H1 (cell line): ENCODE measurements at regions not wholly inside any gene's neighbourhood (a gene's known extent, or its start where the extent isn't known, plus 50 kb on each side); places are given as distances from the start of the nearest gene placed in this dataset.

Source experiments
- CTCF ChIA-PET: fragments of 300-600 bp; sonication (Branson Sonifier 250); formaldehyde crosslinking; loops from one replicate; lab custom pipeline; 2021; ENCODE audit not compliant: partially characterized antibody; lab: Charles Lee
- POLR2A ChIA-PET: fragments of 300-600 bp; sonication (Branson Sonifier 250); formaldehyde crosslinking; loops from one replicate; lab custom pipeline; 2021; ENCODE audit warnings: inconsistent platforms; ENCODE audit not compliant: partially characterized antibody; lab: Charles Lee
- DNase-seq, 2 experiments: peaks; one replicate each; pipeline versions ENCODE4 v3.0.0 to v3.0.0-alpha.2; 2010 to 2022; ENCODE audit warnings: low spot score in 2 of 2, low read depth in 1 of 2, mixed read lengths in 1 of 2
- FAIRE-seq: peaks from 2 replicates; lab custom pipeline; 2011; peaks lifted over from hg19 to GRCh38; lab: Jason Lieb, UNC
- H2AFZ ChIP-seq: 2 replicates; pipeline ENCODE4 v1.8.1; 2012; ENCODE audit warnings: low read length, inconsistent platforms
- H2AK5ac ChIP-seq: 2 replicates; pipeline ENCODE4 v1.6.1; 2013; ENCODE audit warnings: low read depth, low read length
- H2BK120ac ChIP-seq: replicated peaks from 2 replicates; pipeline ENCODE3; 2013; ENCODE audit warnings: low read depth, low read length, inconsistent platforms
- H2BK12ac ChIP-seq: 2 replicates; pipeline ENCODE4 v1.6.1; 2013; ENCODE audit warnings: low read depth, low read length
- H2BK15ac ChIP-seq: 2 replicates; pipeline ENCODE4 v1.6.1; 2013; ENCODE audit warnings: low read length
- H2BK20ac ChIP-seq: 2 replicates; pipeline ENCODE4 v1.6.1; 2013; ENCODE audit warnings: low read length
- H2BK5ac ChIP-seq: 2 replicates; pipeline ENCODE4 v1.6.1; 2013; ENCODE audit warnings: low read depth, low read length
- H3K14ac ChIP-seq: 2 replicates; pipeline ENCODE4 v1.6.1; 2013; ENCODE audit warnings: inconsistent platforms; ENCODE audit not compliant: insufficient read length
- H3K18ac ChIP-seq: 2 replicates; pipeline ENCODE4 v1.6.1; 2013; ENCODE audit warnings: low read length; ENCODE audit errors: extremely low read depth
- H3K23ac ChIP-seq: 2 replicates; pipeline ENCODE4 v1.6.1; 2013; ENCODE audit warnings: inconsistent platforms; ENCODE audit not compliant: insufficient read length
- H3K23me2 ChIP-seq: 2 replicates; pipeline ENCODE4 v1.6.1; 2013; ENCODE audit warnings: low read depth, low read length
- H3K27ac ChIP-seq: 2 replicates; pipeline ENCODE4 v1.6.1; 2011; ENCODE audit warnings: low read depth, low read length, inconsistent platforms
- H3K27me3 ChIP-seq, 4 experiments: replicated peaks in 1 of 4; 1 replicate in 1 of 4; 2 replicates in 3 of 4; pipeline versions ENCODE4 v1.6.1 to v1.8.1; 2011 to 2013; ENCODE audit warnings: low read length in 3 of 4, mild to moderate bottlenecking in 3 of 4, inconsistent platforms in 2 of 4, mixed read lengths in 2 of 4, moderate library complexity in 1 of 4; ENCODE audit not compliant: control insufficient read depth in 3 of 4, insufficient read depth in 3 of 4; ENCODE audit errors: extremely low read depth in 1 of 4
- H3K36me3 ChIP-seq, 4 experiments: 2 replicates each; pipeline versions ENCODE4 v1.6.1 to v1.8.1; 2011 to 2013; ENCODE audit warnings: mild to moderate bottlenecking in 4 of 4, low read length in 3 of 4, moderate library complexity in 2 of 4, control low read depth in 1 of 4, inconsistent platforms in 1 of 4; ENCODE audit not compliant: insufficient read depth in 4 of 4, control insufficient read depth in 2 of 4
- H3K4ac ChIP-seq: replicated peaks from 2 replicates; pipeline ENCODE3; 2013; ENCODE audit warnings: low read length, low read depth, mixed read lengths, inconsistent platforms; ENCODE audit not compliant: insufficient read length
- H3K4me1 ChIP-seq, 4 experiments: replicated peaks in 1 of 4; 1 replicate in 1 of 4; 2 replicates in 3 of 4; pipeline versions ENCODE4 v1.6.1 to v1.8.1; 2011 to 2013; ENCODE audit warnings: low read length in 3 of 4, inconsistent platforms in 2 of 4, mixed read lengths in 1 of 4; ENCODE audit not compliant: insufficient read depth in 4 of 4, control insufficient read depth in 3 of 4
- H3K4me2 ChIP-seq, 2 experiments: 2 replicates each; pipeline versions ENCODE4 v1.6.1 to v1.8.1; 2011 to 2013; ENCODE audit warnings: low read depth in 2 of 2, low read length in 2 of 2, control low read depth in 1 of 2, inconsistent platforms in 1 of 2, mild to moderate bottlenecking in 1 of 2; ENCODE audit not compliant: insufficient read depth in 1 of 2
- H3K4me3 ChIP-seq, 4 experiments: fragments of 200-600, 300-600 bp in 1 of 4; sonication (generic), shearing (Covaris generic), sonication (Bioruptor Twin) in 1 of 4; 2 replicates each; pipeline versions ENCODE4 v1.5.1 to v1.8.1; 2011 to 2016; ENCODE audit warnings: low read length in 4 of 4, low read depth in 3 of 4, control low read depth in 2 of 4, inconsistent platforms in 2 of 4, mild to moderate bottlenecking in 2 of 4, mixed read lengths in 1 of 4, moderate library complexity in 1 of 4; ENCODE audit not compliant: insufficient read depth in 2 of 4; ENCODE audit errors: extremely low read depth in 1 of 4
- H3K56ac ChIP-seq: replicated peaks from 2 replicates; pipeline ENCODE3; 2013; ENCODE audit warnings: low read depth, mild to moderate bottlenecking, mixed read lengths, low read length, inconsistent platforms; ENCODE audit not compliant: insufficient read length
- H3K79me1 ChIP-seq: 2 replicates; pipeline ENCODE4 v1.6.1; 2013; ENCODE audit warnings: low read depth, low read length, control low read depth
- H3K79me2 ChIP-seq, 2 experiments: 2 replicates each; pipeline versions ENCODE4 v1.6.1 to v1.8.1; 2012 to 2013; ENCODE audit warnings: low read length in 2 of 2, mild to moderate bottlenecking in 2 of 2, inconsistent platforms in 1 of 2; ENCODE audit not compliant: insufficient read depth in 2 of 2, control insufficient read depth in 1 of 2
- H3K9ac ChIP-seq, 4 experiments: replicated peaks in 1 of 4; 1 replicate in 1 of 4; 2 replicates in 3 of 4; pipeline versions ENCODE4 v1.6.1 to v1.8.1; 2011 to 2013; ENCODE audit warnings: low read depth in 3 of 4, low read length in 3 of 4, control low read depth in 2 of 4, mild to moderate bottlenecking in 2 of 4, moderate library complexity in 2 of 4, inconsistent platforms in 1 of 4; ENCODE audit errors: extremely low read depth in 1 of 4
- H3K9me3 ChIP-seq, 2 experiments: 2 replicates each; pipeline versions ENCODE4 v1.6.1 to v1.8.1; 2012 to 2013; ENCODE audit warnings: mild to moderate bottlenecking in 2 of 2, moderate library complexity in 2 of 2, control low read depth in 1 of 2, inconsistent platforms in 1 of 2, low read depth in 1 of 2, low read length in 1 of 2, mixed read lengths in 1 of 2; ENCODE audit not compliant: insufficient read depth in 2 of 2
- H4K20me1 ChIP-seq, 2 experiments: replicated peaks in 1 of 2; 2 replicates each; pipeline versions ENCODE3 to v1.8.1; 2011 to 2013; ENCODE audit warnings: inconsistent platforms in 2 of 2, low read length in 2 of 2, mild to moderate bottlenecking in 1 of 2; ENCODE audit not compliant: insufficient read depth in 2 of 2, control insufficient read depth in 1 of 2
- H4K5ac ChIP-seq: 2 replicates; pipeline ENCODE4 v1.6.1; 2013; ENCODE audit warnings: low read length, low read depth, mixed read lengths, inconsistent platforms; ENCODE audit not compliant: insufficient read length
- H4K8ac ChIP-seq: 2 replicates; pipeline ENCODE4 v1.8.0; 2013; ENCODE audit warnings: mild to moderate bottlenecking, moderate library complexity, low read length, inconsistent platforms; ENCODE audit not compliant: insufficient read depth; ENCODE audit errors: extremely low read depth
- H4K91ac ChIP-seq: replicated peaks from 2 replicates; pipeline ENCODE3; 2013; ENCODE audit warnings: low read length, mixed read lengths, inconsistent platforms; ENCODE audit not compliant: insufficient read length
- CEBPB ChIP-seq: IDR thresholded peaks from 2 replicates; pipeline ENCODE4 v1.6.1; 2012; ENCODE audit warnings: low read depth, low read length
- RAD21 ChIP-seq, 2 experiments: IDR thresholded peaks in 1 of 2; conservative IDR thresholded peaks in 1 of 2; 2 replicates each; pipeline ENCODE4 v1.6.1; 2011; ENCODE audit warnings: low read depth in 2 of 2, low read length in 2 of 2, improper control_type of control experiment in 1 of 2, inconsistent platforms in 1 of 2, mild to moderate bottlenecking in 1 of 2, moderate library complexity in 1 of 2
- WGBS, 2 experiments: shearing (Covaris generic) in 1 of 2; methylation state at CpG; one replicate each; pipeline versions ENCODE4 v1.1.6 to v1.1.7; 2013 to 2015; ENCODE audit warnings: low lambda C conversion rate in 2 of 2, mixed read lengths in 2 of 2, inconsistent platforms in 1 of 2, low coverage in 1 of 2, missing lambda C conversion rate in 1 of 2; ENCODE audit not compliant: insufficient replicate concordance in 2 of 2, insufficient coverage in 1 of 2, insufficient read length in 1 of 2; ENCODE audit errors: extremely low coverage in 1 of 2, missing lambda C conversion rate in 1 of 2; 5-methylcytosine and 5-hydroxymethylcytosine counted together
- TF ChIP-seq, protein P1 (sequence below), 3 experiments: IDR thresholded peaks; 1 replicate in 2 of 3; 2 replicates in 1 of 3; pipeline versions ENCODE4 v1.5.1 to v1.6.1; 2011; ENCODE audit warnings: low read length in 3 of 3, mild to moderate bottlenecking in 3 of 3, inconsistent platforms in 2 of 3, low read depth in 1 of 3, moderate library complexity in 1 of 3; ENCODE audit not compliant: insufficient read depth in 1 of 3; ENCODE audit errors: control extremely low read depth in 1 of 3

DNA sequence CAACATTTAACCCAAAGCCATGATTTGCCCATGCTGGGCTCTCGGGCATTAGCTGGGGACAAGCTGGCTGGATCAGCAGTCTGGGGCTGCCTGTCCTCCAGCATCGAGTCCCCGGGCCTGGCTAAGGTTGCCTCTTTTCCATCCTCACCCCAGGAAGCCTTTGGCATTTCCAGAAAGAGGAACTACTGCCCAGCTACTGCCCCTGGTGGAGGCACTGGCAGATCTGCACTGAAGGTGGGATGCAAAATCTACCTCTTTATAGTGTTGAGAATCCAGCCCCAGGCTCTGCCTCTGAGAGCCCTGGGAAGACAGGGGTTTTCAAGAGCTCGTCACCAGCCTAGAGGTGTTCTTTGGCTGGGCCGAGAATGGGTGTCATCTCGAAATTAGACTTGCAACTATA, 635.9 kb downstream of the MATN1 start:
- DNase-seq = peak in 1 of 2 experiments; percentile 19
- CTCF ChIA-PET = interaction anchor here (0.6 to 3.3 kb wide), 31 partner anchors 10 to 671 kb away, joined by 3 to 24 read pairs (median 4); no protein-coding TSS in a partner anchor

More for the DNA sequence above, 635.9 kb downstream of the MATN1 start:
- Histone ChIP-seq H3K79me2 (no peaks in the 10 kb centered on the region), H4K8ac (no peak overlapping the region), H3K9ac (no peak overlapping the region), H2BK12ac (no peak overlapping the region), H3K4ac (no peak overlapping the region), H3K36me3 (no peaks in the 10 kb centered on the region), H3K27ac (no peak overlapping the region), H2BK20ac (no peak overlapping the region), H3K79me1 (no peaks in the 10 kb centered on the region), H3K4me2 (no peak overlapping the region), H3K27me3 (no peaks in the 10 kb centered on the region; a peak in 1 of 7 replicates), H4K5ac (no peak overlapping the region), H3K23ac (no peak overlapping the region), H3K14ac (no peak overlapping the region), H4K20me1 (no peaks in the 10 kb centered on the region), H4K91ac (no peak overlapping the region), H2AFZ (no peak overlapping the region), H3K18ac (no peak overlapping the region), H3K9me3 (no peaks in the 10 kb centered on the region), H2BK5ac (no peak overlapping the region), H2BK15ac (no peak overlapping the region), H2AK5ac (no peak overlapping the region), H3K4me3 (no peak overlapping the region), H3K4me1 (peaks cover 0 to 3% (median 0%) of the 10 kb centered on the region in 4 experiments; a peak in 2 of 7 replicates), H3K56ac (no peak overlapping the region), H2BK120ac (no peak overlapping the region), H3K23me2 (no peaks in the 10 kb centered on the region; the same call in 1 of the 2 replicates)
- 81% methylated on average over 6 of the region's 6 CpGs; no CpG with 5 or more reads in 1 of the 2 experiments for WGBS, 2 experiments
- peak; percentile 84 for FAIRE-seq
- POLR2A ChIA-PET = no interaction called here
- TF ChIP-seq CEBPB (no peak), RAD21 (IDR thresholded peaks at IDR 0.05 in 1 of 2, conservative IDR thresholded peaks at IDR 0.05 in 1 of 2; ENCODE audit: low read depth in 2 of 2, low read length in 2 of 2) (peak; percentile 50 to 65; a peak in 3 of 4 replicates)
- TF ChIP-seq, protein P1, sequence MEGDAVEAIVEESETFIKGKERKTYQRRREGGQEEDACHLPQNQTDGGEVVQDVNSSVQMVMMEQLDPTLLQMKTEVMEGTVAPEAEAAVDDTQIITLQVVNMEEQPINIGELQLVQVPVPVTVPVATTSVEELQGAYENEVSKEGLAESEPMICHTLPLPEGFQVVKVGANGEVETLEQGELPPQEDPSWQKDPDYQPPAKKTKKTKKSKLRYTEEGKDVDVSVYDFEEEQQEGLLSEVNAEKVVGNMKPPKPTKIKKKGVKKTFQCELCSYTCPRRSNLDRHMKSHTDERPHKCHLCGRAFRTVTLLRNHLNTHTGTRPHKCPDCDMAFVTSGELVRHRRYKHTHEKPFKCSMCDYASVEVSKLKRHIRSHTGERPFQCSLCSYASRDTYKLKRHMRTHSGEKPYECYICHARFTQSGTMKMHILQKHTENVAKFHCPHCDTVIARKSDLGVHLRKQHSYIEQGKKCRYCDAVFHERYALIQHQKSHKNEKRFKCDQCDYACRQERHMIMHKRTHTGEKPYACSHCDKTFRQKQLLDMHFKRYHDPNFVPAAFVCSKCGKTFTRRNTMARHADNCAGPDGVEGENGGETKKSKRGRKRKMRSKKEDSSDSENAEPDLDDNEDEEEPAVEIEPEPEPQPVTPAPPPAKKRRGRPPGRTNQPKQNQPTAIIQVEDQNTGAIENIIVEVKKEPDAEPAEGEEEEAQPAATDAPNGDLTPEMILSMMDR (IDR thresholded peaks at IDR 0.05; ENCODE audit: control extremely low read depth in 1 of 3, insufficient read depth in 1 of 3, low read depth in 1 of 3, low read length in 3 of 3) = peak; percentile 56 to 66 (median 58)
